NCI-H524 (cell line): ENCODE measurements at regions not wholly inside any gene's neighbourhood (a gene's known extent, or its start where the extent isn't known, plus 50 kb on each side); places are given as distances from the start of the nearest gene placed in this dataset.

ENCODE experiments used
- DNase-seq, 2 experiments: peaks; one replicate each; lab custom pipeline; 2025; lab: John Stamatoyannopoulos, UW

DNA sequence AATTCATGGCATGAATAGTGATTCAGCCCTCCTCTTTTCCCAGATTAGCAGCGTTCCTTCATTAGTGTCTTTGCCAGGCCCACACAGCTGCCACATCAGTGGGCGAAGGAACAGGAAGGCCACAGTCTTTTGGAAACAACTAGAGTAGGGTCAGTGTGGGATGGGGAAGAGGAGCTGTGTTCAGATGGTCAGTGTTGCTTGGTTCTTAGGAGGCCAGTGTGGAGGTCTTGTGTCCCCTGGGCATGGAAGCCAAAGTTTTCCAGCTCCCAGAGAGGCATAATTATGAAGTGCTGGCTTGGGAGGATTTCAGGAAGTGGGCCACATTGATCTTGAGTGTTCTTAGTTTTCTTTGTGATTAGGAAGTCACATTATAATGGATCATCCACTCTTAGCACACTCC is 269.6 kb downstream of the PSAT1 start:
- no peak for DNase-seq

DNA sequence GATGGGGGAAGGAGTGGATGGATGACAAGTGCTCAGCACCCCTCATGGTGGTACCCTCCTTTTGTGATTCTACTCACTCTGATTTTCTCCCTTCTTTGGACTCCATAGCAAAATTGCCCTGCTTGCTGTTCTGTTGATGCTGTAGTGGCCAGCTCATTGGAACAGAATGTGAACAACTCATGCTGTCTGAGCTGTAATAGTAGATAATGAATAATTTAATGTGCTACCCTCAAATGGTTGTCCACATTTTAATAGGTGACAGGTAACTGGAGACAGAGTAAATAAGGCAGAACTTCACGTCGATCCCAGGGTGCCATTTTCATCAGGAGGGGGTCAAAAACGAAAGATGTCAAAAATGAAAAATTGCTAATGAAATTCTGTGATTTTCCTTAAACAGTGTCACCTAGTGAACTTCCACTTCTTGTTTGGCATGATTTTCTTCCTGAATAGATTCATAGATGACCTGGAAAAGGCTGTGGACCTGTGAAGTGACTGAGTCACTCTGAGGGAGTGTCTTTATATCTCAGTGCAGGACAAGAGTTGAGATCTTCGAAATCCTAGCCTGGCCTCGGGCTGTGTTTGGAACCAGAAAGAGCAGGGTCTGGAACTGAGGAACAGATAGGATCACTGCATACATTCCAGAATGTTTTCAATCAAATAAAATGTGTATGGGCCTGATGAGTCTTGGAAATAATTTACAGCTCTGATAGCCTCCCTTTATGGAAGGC is 270.2 kb downstream of the PSAT1 start:
- no peak for DNase-seq

GRCh38 chr9:78567693-78568092 is 270.8 kb downstream of the PSAT1 start:
- no peak for DNase-seq

GRCh38 chr9:78568774-78569173 is 271.8 kb downstream of the PSAT1 start:
- DNase-seq = no peak

DNA sequence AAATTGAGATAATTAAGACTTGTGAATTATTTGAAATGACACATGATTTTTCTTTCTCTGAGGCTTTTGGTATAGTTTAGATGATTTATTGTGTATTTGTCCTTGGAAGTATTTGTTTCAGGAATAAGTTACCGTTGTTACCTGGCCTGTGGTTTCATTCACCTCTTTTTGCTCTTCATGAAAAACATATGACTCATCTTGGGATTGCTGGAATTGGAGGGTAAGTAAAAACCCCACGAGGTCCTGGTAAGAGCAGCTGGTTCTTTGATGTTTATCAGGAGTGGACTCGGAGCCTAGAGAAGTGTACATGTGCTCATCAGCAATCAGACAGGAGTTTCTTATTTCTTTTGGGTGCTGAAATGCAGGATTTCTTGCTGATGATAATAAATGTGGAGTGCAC is 275.3 kb downstream of the PSAT1 start:
- DNase-seq = no peak

- peak in 1 of 2 experiments; percentile 0 for DNase-seq
These were observed 276.3 kb downstream of the PSAT1 start for GRCh38 chr9:78573205-78573604.

- DNase-seq = no peak
These were observed 276.7 kb downstream of the PSAT1 start for GRCh38 chr9:78573669-78574068.

DNA sequence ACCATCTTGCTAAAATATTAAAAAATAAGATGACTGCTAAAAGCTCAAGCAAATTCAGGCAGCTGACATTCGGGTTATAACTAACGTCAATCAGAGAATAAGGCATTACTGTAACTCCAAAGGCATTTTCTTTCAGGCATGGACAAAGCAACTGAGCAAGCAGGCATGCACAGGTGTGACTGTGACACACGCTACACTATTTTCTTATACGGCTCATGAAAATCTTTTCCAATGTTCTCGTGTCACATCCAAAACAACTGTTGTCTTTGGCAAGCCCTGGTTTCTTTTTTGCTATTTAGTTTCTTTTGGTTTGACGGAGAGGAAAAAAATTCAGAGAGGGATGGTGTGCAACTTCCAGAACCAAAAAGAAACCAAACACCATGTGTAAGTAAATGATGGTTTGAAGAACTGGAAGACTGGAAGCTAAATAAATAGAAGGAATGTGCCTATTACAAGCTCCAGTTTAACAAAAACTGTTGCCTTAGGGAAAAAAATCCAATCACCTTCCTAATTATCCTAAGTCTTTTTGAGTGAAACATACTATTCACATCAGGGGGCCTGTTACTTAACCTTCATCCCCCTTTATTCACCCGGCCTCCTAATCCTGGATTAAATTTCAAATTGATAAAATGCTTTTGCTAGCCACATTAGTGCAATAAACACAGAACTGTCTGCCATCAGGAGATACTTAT is 277.6 kb downstream of the PSAT1 start:
- DNase-seq = peak in 1 of 2 experiments; percentile 54

DNA sequence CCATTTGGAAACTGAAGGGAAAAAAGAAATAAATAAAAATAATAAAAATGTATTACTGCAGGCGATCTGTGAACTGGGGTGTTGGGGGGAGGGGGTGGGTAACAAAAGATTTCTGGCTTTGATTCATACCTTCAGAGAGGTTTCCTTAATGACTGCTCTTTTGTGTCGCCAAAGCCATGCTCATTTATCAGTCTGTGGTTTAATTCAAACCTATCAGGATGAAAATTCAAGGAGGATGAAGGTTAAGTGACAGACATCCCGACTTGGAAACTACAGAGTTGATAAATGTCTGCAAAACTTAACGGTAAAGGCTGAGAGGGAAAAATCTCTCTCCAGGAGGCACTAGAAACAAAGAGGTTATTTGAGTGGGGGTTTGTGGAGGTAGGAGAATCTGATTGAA is 278.2 kb downstream of the PSAT1 start:
- peak in 1 of 2 experiments; percentile 21 for DNase-seq

- DNase-seq = no peak
These were observed 278.8 kb downstream of the PSAT1 start for GRCh38 chr9:78575771-78576170.

GRCh38 chr9:78577156-78577906 is 280.4 kb downstream of the PSAT1 start:
- no peak for DNase-seq

DNA sequence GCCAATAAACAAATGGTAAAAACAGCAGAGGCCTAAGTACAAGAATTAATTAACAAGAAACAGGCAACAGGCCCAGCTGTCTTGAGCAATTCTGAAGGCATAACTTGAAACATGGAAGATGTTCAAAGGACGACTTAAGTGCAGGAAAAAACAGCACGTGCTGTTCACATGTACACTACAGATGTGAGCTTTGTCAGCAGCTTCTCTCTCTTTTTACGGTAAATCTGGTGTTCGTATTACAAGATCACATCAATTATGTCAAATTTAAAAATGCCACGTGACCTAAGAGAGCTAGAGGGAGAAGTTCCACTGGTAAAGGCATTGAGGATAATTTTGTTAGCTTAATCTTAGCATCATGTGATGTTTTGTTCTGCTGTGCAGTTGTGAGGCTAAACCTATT is 281.1 kb downstream of the PSAT1 start:
- no peak for DNase-seq

- DNase-seq = no peak
These were observed 285.9 kb downstream of the PSAT1 start for GRCh38 chr9:78582821-78583220.

DNA sequence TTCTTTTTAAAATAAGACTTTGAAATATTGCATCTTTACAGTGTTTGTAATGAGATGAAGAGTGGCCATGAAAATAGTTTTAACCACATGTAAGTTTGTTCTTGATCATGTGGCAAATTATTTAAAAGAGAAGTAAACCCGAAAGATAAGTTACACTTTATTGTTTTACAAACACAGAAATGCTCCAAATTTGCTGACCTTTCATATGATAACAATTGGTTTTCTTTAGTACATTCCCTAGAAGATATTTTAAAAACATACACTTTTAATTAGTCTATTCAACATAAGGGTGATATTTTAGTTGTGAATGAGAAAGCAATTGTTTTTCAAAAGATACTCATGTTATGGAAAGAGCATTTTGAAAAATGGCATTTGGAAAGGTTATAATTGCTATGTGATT is 287.7 kb downstream of the PSAT1 start:
- no peak for DNase-seq

DNA sequence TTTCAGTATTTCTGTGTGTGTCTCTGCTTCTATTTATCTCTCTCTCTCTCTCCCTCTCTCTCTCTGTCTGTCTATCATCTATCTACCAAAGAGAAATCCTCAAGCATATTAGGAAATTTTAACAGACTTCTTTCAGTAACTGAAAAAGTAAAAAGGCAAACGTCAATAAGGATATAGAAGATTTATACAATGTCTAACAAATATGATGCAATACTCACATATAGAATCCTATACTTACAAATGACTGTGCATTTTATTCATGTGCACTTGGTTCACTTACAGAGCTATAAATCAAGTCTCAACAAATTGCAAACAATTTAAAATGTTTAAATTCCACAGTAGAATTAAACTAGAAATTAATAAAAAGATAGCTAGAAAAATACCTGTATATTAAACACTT is 289.0 kb downstream of the PSAT1 start:
- DNase-seq = no peak

- no peak for DNase-seq
These were observed 293.1 kb downstream of the PSAT1 start for GRCh38 chr9:78590068-78590467.

- DNase-seq = no peak
These were observed 295.9 kb downstream of the PSAT1 start for GRCh38 chr9:78592811-78593210.

DNA sequence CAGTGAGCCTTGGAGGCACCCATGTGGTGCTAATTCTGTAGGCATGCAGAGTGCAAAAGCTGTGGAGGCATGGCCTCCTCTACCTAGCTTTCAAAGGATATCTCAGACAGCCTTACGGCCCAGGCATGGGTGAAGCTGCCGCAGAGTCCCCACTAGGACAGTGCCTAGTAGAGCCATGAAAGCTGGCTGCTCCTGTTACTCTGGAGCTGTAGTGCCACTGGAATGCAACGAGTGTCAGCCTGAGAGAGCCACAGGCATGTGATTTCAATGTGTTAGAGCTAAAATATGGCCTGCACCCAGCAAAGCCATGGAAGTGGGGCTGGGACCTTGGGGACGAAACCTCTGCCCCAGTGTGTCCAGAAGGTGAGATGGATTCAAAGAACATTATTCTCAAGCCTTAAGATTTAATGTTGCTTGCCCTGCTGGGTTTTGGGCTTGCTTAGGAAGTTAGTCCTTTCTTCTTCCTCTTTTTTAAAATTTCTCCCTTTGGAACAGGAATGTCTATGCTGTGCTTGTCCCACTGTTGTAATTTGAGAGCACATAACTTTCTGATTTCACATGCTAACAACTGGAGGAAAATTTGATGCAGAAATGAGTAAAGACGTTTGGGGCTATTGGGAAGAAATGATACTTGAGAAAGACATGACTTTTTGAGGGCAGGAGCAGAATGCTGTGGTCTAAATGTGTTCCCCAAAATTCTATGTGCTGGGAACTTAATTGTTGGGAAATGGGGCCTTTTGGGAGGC is 298.4 kb downstream of the PSAT1 start:
- no peak for DNase-seq

GRCh38 chr9:78596346-78596745 is 299.4 kb downstream of the PSAT1 start:
- no peak for DNase-seq

- DNase-seq = no peak
These were observed 301.2 kb downstream of the PSAT1 start for GRCh38 chr9:78598120-78598519.

GRCh38 chr9:78599926-78600325 is 303.0 kb downstream of the PSAT1 start:
- DNase-seq = no peak

- DNase-seq = peak in 1 of 2 experiments; percentile 43
These were observed 305.1 kb downstream of the PSAT1 start for GRCh38 chr9:78601957-78602565.
